NB4 (cell line): ENCODE measurements at regions not wholly inside any gene's neighbourhood (a gene's known extent, or its start where the extent isn't known, plus 50 kb on each side); places are given as distances from the start of the nearest gene placed in this dataset.

Experiments used
- POLR2A ChIP-seq: IDR thresholded peaks from 2 replicates; pipeline ENCODE4 v1.6.1; 2011; ENCODE audit warnings: mild to moderate bottlenecking; ENCODE audit not compliant: insufficient read length; ENCODE audit errors: extremely low read depth
- TF ChIP-seq, protein P1 (sequence below): IDR thresholded peaks from one replicate; pipeline ENCODE4 v1.5.1; 2012; ENCODE audit warnings: low read depth, low read length

DNA sequence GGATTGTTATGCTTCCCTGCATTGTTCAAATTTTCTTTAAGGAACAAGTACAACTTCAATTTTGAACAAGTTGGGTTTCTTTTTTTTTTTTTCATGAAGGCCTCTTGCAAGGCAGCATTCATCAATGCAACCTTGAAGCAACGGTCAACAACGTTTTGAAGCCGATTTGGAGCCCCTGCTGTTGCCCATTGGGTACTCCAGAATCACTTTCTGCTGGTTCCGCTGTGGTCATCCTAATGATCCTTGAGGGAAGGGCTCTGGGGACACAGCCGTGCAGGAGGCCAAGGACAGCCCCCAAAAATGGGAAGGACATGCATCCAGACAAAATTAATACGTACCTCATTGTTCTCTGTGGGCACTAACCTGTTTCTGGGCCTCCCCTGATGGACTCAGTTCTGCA, 84.6 kb upstream of the MGMT start:
- TF ChIP-seq, protein P1, sequence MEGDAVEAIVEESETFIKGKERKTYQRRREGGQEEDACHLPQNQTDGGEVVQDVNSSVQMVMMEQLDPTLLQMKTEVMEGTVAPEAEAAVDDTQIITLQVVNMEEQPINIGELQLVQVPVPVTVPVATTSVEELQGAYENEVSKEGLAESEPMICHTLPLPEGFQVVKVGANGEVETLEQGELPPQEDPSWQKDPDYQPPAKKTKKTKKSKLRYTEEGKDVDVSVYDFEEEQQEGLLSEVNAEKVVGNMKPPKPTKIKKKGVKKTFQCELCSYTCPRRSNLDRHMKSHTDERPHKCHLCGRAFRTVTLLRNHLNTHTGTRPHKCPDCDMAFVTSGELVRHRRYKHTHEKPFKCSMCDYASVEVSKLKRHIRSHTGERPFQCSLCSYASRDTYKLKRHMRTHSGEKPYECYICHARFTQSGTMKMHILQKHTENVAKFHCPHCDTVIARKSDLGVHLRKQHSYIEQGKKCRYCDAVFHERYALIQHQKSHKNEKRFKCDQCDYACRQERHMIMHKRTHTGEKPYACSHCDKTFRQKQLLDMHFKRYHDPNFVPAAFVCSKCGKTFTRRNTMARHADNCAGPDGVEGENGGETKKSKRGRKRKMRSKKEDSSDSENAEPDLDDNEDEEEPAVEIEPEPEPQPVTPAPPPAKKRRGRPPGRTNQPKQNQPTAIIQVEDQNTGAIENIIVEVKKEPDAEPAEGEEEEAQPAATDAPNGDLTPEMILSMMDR: no peak
- no peak for TF ChIP-seq POLR2A
